ENCODE measurements at regions not wholly inside any gene's neighbourhood (a gene's known extent, or its start where the extent isn't known, plus 50 kb on each side); places are given as distances from the start of the nearest gene placed in this dataset.

GRCh38 chr16:48950184-48950583, 331.5 kb downstream of the CBLN1 start (continued):
- no peak for TF ChIP-seq ATF3 (IDR thresholded peaks at IDR 0.05)
- TF ChIP-seq TCF7L2 (IDR thresholded peaks at IDR 0.05; ENCODE audit: borderline replicate concordance, extremely low read depth, insufficient read depth, insufficient read length), result no peak
- TF ChIP-seq ELF1 (IDR thresholded peaks at IDR 0.05; ENCODE audit: borderline replicate concordance, low read depth), result no peak
- no peak for TF ChIP-seq CEBPB (IDR thresholded peaks at IDR 0.05; ENCODE audit: low read depth)
- no peak for TF ChIP-seq SIN3A (IDR thresholded peaks at IDR 0.05; ENCODE audit: low read depth)
- no peak for TF ChIP-seq ZFX (IDR thresholded peaks at IDR 0.05)
- TF ChIP-seq SP1 (IDR thresholded peaks at IDR 0.05; ENCODE audit: low read depth), result no peak
- TF ChIP-seq SRF (IDR thresholded peaks at IDR 0.05; ENCODE audit: low read depth), result no peak

- Histone ChIP-seq H3K9me3 (ENCODE audit: control insufficient read depth in 1 of 2, insufficient read depth in 1 of 2, low read depth in 1 of 2, low read length in 2 of 2) (no peaks in the 10 kb centered on the region), H2AFZ (ENCODE audit: low read depth, low read length, poor library complexity, severe bottlenecking) (no peak overlapping the region), H4K20me1 (ENCODE audit: insufficient read depth) (no peaks in the 10 kb centered on the region), H3K36me3 (ENCODE audit: control insufficient read depth in 1 of 2, insufficient read depth in 2 of 2, low read length in 2 of 2) (no peaks in the 10 kb centered on the region), H3K27me3 (ENCODE audit: insufficient read depth, low read length) (no peaks in the 10 kb centered on the region), H3K9ac (ENCODE audit: low read length) (no peak overlapping the region), H3K4me3 (replicated peaks in 1 of 2; ENCODE audit: low read depth in 1 of 2, low read length in 2 of 2) (no peak overlapping the region), H3K79me2 (ENCODE audit: insufficient read depth, low read length) (no peaks in the 10 kb centered on the region), H3K9me2 (ENCODE audit: insufficient read depth) (no peaks in the 10 kb centered on the region), H3K4me2 (ENCODE audit: low read length) (peak overlapping the region; percentile 32), H3K27ac (ENCODE audit: low read depth, low read length) (no peak overlapping the region), H3K4me1 (ENCODE audit: control insufficient read depth in 1 of 2, insufficient read depth in 2 of 2, low read length in 2 of 2) (peaks cover 0 to 22% of the 10 kb centered on the region in 2 experiments; a peak in 2 of 4 replicates)
- intact Hi-C loops (cut with micrococcal nuclease), result no loop called here
- DNase-seq (ENCODE audit: low read depth, low spot score) (no peak), ATAC-seq (peak; percentile 53; the same call in 1 of the 2 replicates)
- no peak for TF ChIP-seq POLR2A (IDR thresholded peaks at IDR 0.05; ENCODE audit: borderline replicate concordance, extremely low read depth, insufficient read depth, insufficient read length)
- 0 out of 2 replicates have a peak, but pooled peaks have one; percentile 6 for TF ChIP-seq FOSL1 (IDR thresholded peaks at IDR 0.05; ENCODE audit: low read depth)
- no peak for TF ChIP-seq SRF (IDR thresholded peaks at IDR 0.05; ENCODE audit: low read depth)
- no TSS peak for BruUV-seq (replicated peaks)
- ChIA-PET POLR2A (no interaction called here), CTCF (no interaction called here), RAD21 (ENCODE audit: low non-redundant PET in 1 of 2, low total read pairs in 2 of 2, uncharacterized antibody in 2 of 2, unreplicated experiment in 2 of 2) (no interaction called here)
These were observed 332.0 kb downstream of the CBLN1 start for GRCh38 chr16:48949636-48950035.

GRCh38 chr16:48948911-48949310, 332.7 kb downstream of the CBLN1 start:
- ATAC-seq (no peak), DNase-seq (ENCODE audit: low read depth, low spot score) (no peak)
- Histone ChIP-seq H3K4me1 (ENCODE audit: control insufficient read depth in 1 of 2, insufficient read depth in 2 of 2, low read length in 2 of 2) (peaks cover 0 to 22% of the 10 kb centered on the region in 2 experiments; a peak in 2 of 4 replicates), H3K4me2 (ENCODE audit: low read length) (no peak overlapping the region), H3K27ac (ENCODE audit: low read depth, low read length) (no peak overlapping the region), H3K4me3 (replicated peaks in 1 of 2; ENCODE audit: low read depth in 1 of 2, low read length in 2 of 2) (no peak overlapping the region), H3K27me3 (ENCODE audit: insufficient read depth, low read length) (no peaks in the 10 kb centered on the region), H4K20me1 (ENCODE audit: insufficient read depth) (no peaks in the 10 kb centered on the region), H3K9me2 (ENCODE audit: insufficient read depth) (no peaks in the 10 kb centered on the region), H3K9me3 (ENCODE audit: control insufficient read depth in 1 of 2, insufficient read depth in 1 of 2, low read depth in 1 of 2, low read length in 2 of 2) (no peaks in the 10 kb centered on the region), H3K9ac (ENCODE audit: low read length) (no peak overlapping the region), H2AFZ (ENCODE audit: low read depth, low read length, poor library complexity, severe bottlenecking) (no peak overlapping the region), H3K79me2 (ENCODE audit: insufficient read depth, low read length) (no peaks in the 10 kb centered on the region), H3K36me3 (ENCODE audit: control insufficient read depth in 1 of 2, insufficient read depth in 2 of 2, low read length in 2 of 2) (no peaks in the 10 kb centered on the region)
- POLR2A ChIA-PET, result no interaction called here
- RAD21 ChIA-PET (ENCODE audit: low non-redundant PET in 1 of 2, low total read pairs in 2 of 2, uncharacterized antibody in 2 of 2, unreplicated experiment in 2 of 2), result no interaction called here
- intact Hi-C loops (cut with micrococcal nuclease), result no loop called here
- CTCF ChIA-PET, result no interaction called here
- BruUV-seq (replicated peaks), result no TSS peak
- no peak for TF ChIP-seq EGR1 (IDR thresholded peaks at IDR 0.05; ENCODE audit: low read depth)
- TF ChIP-seq POLR2A (IDR thresholded peaks at IDR 0.05; ENCODE audit: borderline replicate concordance, extremely low read depth, insufficient read depth, insufficient read length), result no peak
- TF ChIP-seq EZH2phosphoT487 (IDR thresholded peaks at IDR 0.05; ENCODE audit: borderline replicate concordance), result no peak
- no peak for TF ChIP-seq ZNF274 (IDR thresholded peaks at IDR 0.05; ENCODE audit: low read depth, low read length)
- TF ChIP-seq EZH2 (IDR thresholded peaks at IDR 0.05), result no peak
- no peak for TF ChIP-seq SP1 (IDR thresholded peaks at IDR 0.05; ENCODE audit: low read depth)
- TF ChIP-seq REST (IDR thresholded peaks at IDR 0.05; ENCODE audit: low read depth), result no peak
- no peak for TF ChIP-seq YY1 (IDR thresholded peaks at IDR 0.05; ENCODE audit: extremely low read depth, insufficient replicate concordance, low read depth, low read length)
- no peak for TF ChIP-seq MAX (IDR thresholded peaks at IDR 0.05)
- no peak for TF ChIP-seq CEBPB (IDR thresholded peaks at IDR 0.05; ENCODE audit: low read depth)
- no peak for TF ChIP-seq CBX3 (IDR thresholded peaks at IDR 0.05; ENCODE audit: low read depth)
- no peak for TF ChIP-seq JUND (IDR thresholded peaks at IDR 0.05)
